ENCODE measurements at regions not wholly inside any gene's neighbourhood (a gene's known extent, or its start where the extent isn't known, plus 50 kb on each side); places are given as distances from the start of the nearest gene placed in this dataset.

DNA sequence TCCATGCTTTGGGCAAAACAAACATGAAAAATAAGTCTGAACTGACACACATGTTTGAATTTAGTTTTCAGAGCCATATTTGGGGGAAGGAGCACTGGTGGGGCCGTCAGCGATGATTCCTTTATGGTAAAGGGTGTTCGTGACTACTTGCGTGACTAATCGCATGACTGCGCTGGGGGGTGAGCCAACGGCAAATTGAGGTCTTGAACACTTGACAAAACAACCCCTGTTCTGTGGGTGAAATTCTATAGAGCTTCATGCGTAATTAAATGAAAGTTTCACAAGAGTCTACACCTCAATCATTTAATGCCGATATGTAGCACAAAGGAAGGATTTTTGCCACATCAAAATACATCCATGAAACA, 127.5 kb upstream of the CYP1B1 start:
- no peak for DNase-seq
- H3K27me3 Mint-ChIP-seq (ENCODE audit: unreplicated experiment): no peaks in the 10 kb centered on the region
- no peaks in the 10 kb centered on the region for H3K4me1 Mint-ChIP-seq (ENCODE audit: low read depth, unreplicated experiment)
- H3K9me3 Mint-ChIP-seq (ENCODE audit: low read depth, unreplicated experiment): no peaks in the 10 kb centered on the region
- no peaks in the 10 kb centered on the region for H3K36me3 Mint-ChIP-seq (ENCODE audit: insufficient read depth, unreplicated experiment)
- TF ChIP-seq, protein P1, sequence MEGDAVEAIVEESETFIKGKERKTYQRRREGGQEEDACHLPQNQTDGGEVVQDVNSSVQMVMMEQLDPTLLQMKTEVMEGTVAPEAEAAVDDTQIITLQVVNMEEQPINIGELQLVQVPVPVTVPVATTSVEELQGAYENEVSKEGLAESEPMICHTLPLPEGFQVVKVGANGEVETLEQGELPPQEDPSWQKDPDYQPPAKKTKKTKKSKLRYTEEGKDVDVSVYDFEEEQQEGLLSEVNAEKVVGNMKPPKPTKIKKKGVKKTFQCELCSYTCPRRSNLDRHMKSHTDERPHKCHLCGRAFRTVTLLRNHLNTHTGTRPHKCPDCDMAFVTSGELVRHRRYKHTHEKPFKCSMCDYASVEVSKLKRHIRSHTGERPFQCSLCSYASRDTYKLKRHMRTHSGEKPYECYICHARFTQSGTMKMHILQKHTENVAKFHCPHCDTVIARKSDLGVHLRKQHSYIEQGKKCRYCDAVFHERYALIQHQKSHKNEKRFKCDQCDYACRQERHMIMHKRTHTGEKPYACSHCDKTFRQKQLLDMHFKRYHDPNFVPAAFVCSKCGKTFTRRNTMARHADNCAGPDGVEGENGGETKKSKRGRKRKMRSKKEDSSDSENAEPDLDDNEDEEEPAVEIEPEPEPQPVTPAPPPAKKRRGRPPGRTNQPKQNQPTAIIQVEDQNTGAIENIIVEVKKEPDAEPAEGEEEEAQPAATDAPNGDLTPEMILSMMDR (IDR thresholded peaks at IDR 0.05; ENCODE audit: unreplicated experiment): no peak
- intact Hi-C loops (cut with micrococcal nuclease; ENCODE audit: unreplicated experiment): no loop called here
- no peak overlapping the region for H3K27ac Mint-ChIP-seq (ENCODE audit: unreplicated experiment)
- CTCF ChIA-PET: no interaction called here
- no peak overlapping the region for H3K4me3 Mint-ChIP-seq (ENCODE audit: low read depth, unreplicated experiment)
- no TSS peak for BruUV-seq (replicated peaks)

DNA sequence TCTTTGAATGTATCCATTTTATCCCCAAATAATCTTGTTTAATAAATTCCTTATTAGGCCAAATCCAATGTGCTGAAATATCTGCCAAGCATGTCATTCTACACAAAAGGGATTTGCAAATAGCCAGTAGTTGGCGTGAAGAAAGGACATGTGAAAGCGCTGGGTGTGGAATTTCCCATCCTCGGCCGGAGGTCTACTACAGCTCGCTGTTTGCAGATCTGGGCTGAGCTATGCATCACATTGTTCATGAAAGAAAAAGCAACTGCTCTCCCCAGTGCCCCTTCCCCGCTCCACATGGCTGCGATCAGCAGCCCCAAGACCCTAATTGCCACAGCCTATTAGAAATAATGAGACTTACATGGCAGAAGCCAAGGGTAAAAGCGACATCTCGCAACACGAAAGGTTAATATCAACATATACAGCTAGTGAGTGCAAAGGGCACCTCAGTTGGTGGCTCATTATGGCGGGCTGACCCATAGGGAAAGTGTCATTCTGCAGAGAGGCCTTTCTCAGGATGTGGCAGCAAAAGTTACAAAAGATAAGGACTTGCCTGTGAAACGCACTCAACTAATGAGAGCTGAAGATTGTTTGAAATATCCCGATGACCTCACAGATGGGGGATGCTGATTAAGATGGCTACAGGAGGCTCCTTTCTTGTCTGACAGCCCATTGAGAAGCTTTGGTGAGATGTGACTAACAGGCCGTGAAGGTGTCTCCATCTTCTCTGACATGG, 126.9 kb upstream of the CYP1B1 start:
- Mint-ChIP-seq H3K36me3 (ENCODE audit: insufficient read depth, unreplicated experiment) (no peaks in the 10 kb centered on the region), H3K27ac (ENCODE audit: unreplicated experiment) (no peak overlapping the region), H3K27me3 (ENCODE audit: unreplicated experiment) (no peaks in the 10 kb centered on the region), H3K9me3 (ENCODE audit: low read depth, unreplicated experiment) (no peaks in the 10 kb centered on the region), H3K4me3 (ENCODE audit: low read depth, unreplicated experiment) (no peak overlapping the region), H3K4me1 (ENCODE audit: low read depth, unreplicated experiment) (no peaks in the 10 kb centered on the region)
- TF ChIP-seq, protein P1 (IDR thresholded peaks at IDR 0.05; ENCODE audit: unreplicated experiment): no peak
- DNase-seq: no peak
- no TSS peak for BruUV-seq (replicated peaks)
- CTCF ChIA-PET: no interaction called here
- intact Hi-C loops (cut with micrococcal nuclease; ENCODE audit: unreplicated experiment): no loop called here

DNA sequence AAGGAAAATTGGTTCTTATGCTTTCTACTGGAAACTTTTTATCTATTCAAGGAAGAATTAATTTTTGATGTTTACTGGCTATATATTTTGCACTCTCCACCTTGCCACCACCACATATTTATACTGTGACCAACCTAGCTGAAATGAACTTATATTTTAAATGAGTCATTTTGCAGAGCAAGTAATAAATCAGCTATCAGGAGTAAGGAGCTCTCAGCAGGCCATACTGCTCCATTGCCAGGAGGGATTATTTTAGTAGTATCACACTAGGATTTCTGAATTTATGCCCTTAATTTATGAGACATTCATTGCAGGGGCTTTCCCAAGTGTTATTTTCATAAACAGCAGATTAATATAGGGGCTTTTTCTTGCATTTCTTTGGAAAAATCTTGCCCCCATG, 125.8 kb upstream of the CYP1B1 start:
- H3K27me3 Mint-ChIP-seq (ENCODE audit: unreplicated experiment): no peaks in the 10 kb centered on the region
- CTCF ChIA-PET: no interaction called here
- no peak for DNase-seq
- no TSS peak for BruUV-seq (replicated peaks)
- H3K4me3 Mint-ChIP-seq (ENCODE audit: low read depth, unreplicated experiment): no peak overlapping the region
- H3K9me3 Mint-ChIP-seq (ENCODE audit: low read depth, unreplicated experiment): no peaks in the 10 kb centered on the region
- TF ChIP-seq, protein P1 (IDR thresholded peaks at IDR 0.05; ENCODE audit: unreplicated experiment): no peak
- H3K36me3 Mint-ChIP-seq (ENCODE audit: insufficient read depth, unreplicated experiment): no peaks in the 10 kb centered on the region
- intact Hi-C loops (cut with micrococcal nuclease; ENCODE audit: unreplicated experiment): no loop called here
- H3K27ac Mint-ChIP-seq (ENCODE audit: unreplicated experiment): no peak overlapping the region
- H3K4me1 Mint-ChIP-seq (ENCODE audit: low read depth, unreplicated experiment): no peaks in the 10 kb centered on the region

DNA sequence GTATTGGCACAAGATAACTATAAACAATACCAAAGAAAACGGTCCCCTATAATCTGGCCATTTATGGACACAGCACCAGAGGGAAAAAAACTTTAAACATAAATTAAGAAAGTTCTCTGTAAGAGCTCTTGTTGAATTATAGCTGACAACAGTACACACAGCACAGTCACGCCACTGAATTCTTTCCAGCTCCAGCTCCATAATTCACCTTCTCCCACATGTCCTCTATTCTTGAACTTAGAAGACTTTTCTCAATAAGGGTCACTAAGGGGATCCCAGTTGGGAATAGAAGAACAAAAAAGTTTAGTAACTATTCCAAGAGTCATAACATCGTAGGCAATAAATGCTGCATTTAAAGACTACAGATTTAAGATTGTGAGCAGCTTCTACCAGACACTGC, 124.6 kb upstream of the CYP1B1 start:
- Mint-ChIP-seq H3K4me3 (ENCODE audit: low read depth, unreplicated experiment) (no peak overlapping the region), H3K27ac (ENCODE audit: unreplicated experiment) (no peak overlapping the region), H3K27me3 (ENCODE audit: unreplicated experiment) (no peaks in the 10 kb centered on the region), H3K36me3 (ENCODE audit: insufficient read depth, unreplicated experiment) (no peaks in the 10 kb centered on the region), H3K9me3 (ENCODE audit: low read depth, unreplicated experiment) (no peaks in the 10 kb centered on the region), H3K4me1 (ENCODE audit: low read depth, unreplicated experiment) (no peaks in the 10 kb centered on the region)
- DNase-seq: no peak
- BruUV-seq (replicated peaks): no TSS peak
- intact Hi-C loops (cut with micrococcal nuclease; ENCODE audit: unreplicated experiment): no loop called here
- CTCF ChIA-PET: no interaction called here
- TF ChIP-seq, protein P1 (IDR thresholded peaks at IDR 0.05; ENCODE audit: unreplicated experiment): no peak

Measured in Calu3 (cell line).